Activated CD4-positive, CD25-positive, alpha-beta regulatory T cell treated with anti-CD3 and anti-CD28 coated beads, Interleukin-2, amount 50 U/mL, for 16 hours (primary cell): ENCODE measurements at regions not wholly inside any gene's neighbourhood (a gene's known extent, or its start where the extent isn't known, plus 50 kb on each side); places are given as distances from the start of the nearest gene placed in this dataset.

Experiments used
- DNase-seq: peaks from one replicate; pipeline ENCODE4 v3.0.0-alpha.2; 2020; ENCODE audit warnings: low read depth, low spot score

- DNase-seq: no peak
Measured at GRCh38 chr3:170732660-170733245, 137.2 kb downstream of the RPL22L1 start.

- no peak for DNase-seq
Measured at GRCh38 chr3:170731281-170731680, 138.7 kb downstream of the RPL22L1 start.

- DNase-seq: no peak
Measured at GRCh38 chr3:170730071-170730812, 139.8 kb downstream of the RPL22L1 start.

- no peak for DNase-seq
Measured at GRCh38 chr3:170728181-170728580, 141.8 kb downstream of the RPL22L1 start.

GRCh38 chr3:170727754-170728153 lies 141.9 kb upstream of the SLC7A14 start:
- no peak for DNase-seq

- no peak for DNase-seq
Measured at GRCh38 chr3:170726976-170727661, 141.2 kb upstream of the SLC7A14 start.

GRCh38 chr3:170725285-170725731 lies 139.4 kb upstream of the SLC7A14 start:
- DNase-seq: no peak

GRCh38 chr3:170724599-170725280 lies 138.9 kb upstream of the SLC7A14 start:
- no peak for DNase-seq

GRCh38 chr3:170723241-170723640 lies 137.4 kb upstream of the SLC7A14 start:
- no peak for DNase-seq

- DNase-seq: no peak
Measured at GRCh38 chr3:170721563-170721962, 135.7 kb upstream of the SLC7A14 start.

- no peak for DNase-seq
Measured at GRCh38 chr3:170719300-170719699, 133.4 kb upstream of the SLC7A14 start.

GRCh38 chr3:170718848-170719247 lies 133.0 kb upstream of the SLC7A14 start:
- no peak for DNase-seq

GRCh38 chr3:170717410-170718402 lies 131.8 kb upstream of the SLC7A14 start:
- no peak for DNase-seq

- DNase-seq: no peak
Measured at GRCh38 chr3:170716172-170716805, 130.4 kb upstream of the SLC7A14 start.

- DNase-seq: no peak
Measured at GRCh38 chr3:170714562-170715535, 129.0 kb upstream of the SLC7A14 start.

- DNase-seq: no peak
Measured at GRCh38 chr3:170714122-170714521, 128.2 kb upstream of the SLC7A14 start.

GRCh38 chr3:170713653-170714052 lies 127.8 kb upstream of the SLC7A14 start:
- DNase-seq: no peak

- no peak for DNase-seq
Measured at GRCh38 chr3:170712798-170713197, 126.9 kb upstream of the SLC7A14 start.

GRCh38 chr3:170712336-170712735 lies 126.5 kb upstream of the SLC7A14 start:
- no peak for DNase-seq
